B cell (primary cell): ENCODE measurements at regions not wholly inside any gene's neighbourhood (a gene's known extent, or its start where the extent isn't known, plus 50 kb on each side); places are given as distances from the start of the nearest gene placed in this dataset.

Experiments used
- ATAC-seq: fragments of 200-7000 bp; cut with Tn5 transposase; one replicate; pipeline ENCODE4 v1.10.0; 2021; ENCODE audit warnings: low read depth, mild to moderate bottlenecking, moderate number of reproducible peaks, moderate library complexity
- CTCF ChIA-PET: fragments of 350-600 bp; sonication (Branson Sonifier 250); formaldehyde crosslinking; loops from one replicate; lab custom pipeline; 2021; ENCODE audit warnings: antibody characterized with exemption, inconsistent platforms; lab: Charles Lee
- POLR2A ChIA-PET: fragments of 350-600 bp; sonication (Branson Sonifier 250); formaldehyde crosslinking; loops from one replicate; lab custom pipeline; 2021; ENCODE audit warnings: antibody characterized with exemption; lab: Charles Lee
- DNase-seq: peaks from one replicate; pipeline ENCODE4 v3.0.0; 2013
- H2AFZ ChIP-seq: 2 replicates; pipeline ENCODE4 v1.6.1; 2012; ENCODE audit warnings: mild to moderate bottlenecking, low read depth, low read length; ENCODE audit not compliant: insufficient read depth, poor library complexity, severe bottlenecking
- H3K27ac ChIP-seq, 2 donors: 1 replicate in 1 of 2; 2 replicates in 1 of 2; pipeline ENCODE4 v1.5.1; 2012 to 2013; ENCODE audit warnings: low read length in 2 of 2, mild to moderate bottlenecking in 2 of 2, moderate library complexity in 1 of 2
- H3K27me3 ChIP-seq, 4 experiments: fragments of 200-600 bp in 1 of 4; sonication (generic) in 1 of 4; replicated peaks in 1 of 4; 1 replicate in 2 of 4; 2 replicates in 2 of 4; pipeline versions ENCODE4 v1.6.1 to v1.7.0; 2013 to 2016; ENCODE audit warnings: low read length in 3 of 4, mild to moderate bottlenecking in 2 of 4, mixed read lengths in 1 of 4, moderate library complexity in 1 of 4; ENCODE audit not compliant: insufficient read depth in 4 of 4, control insufficient read depth in 3 of 4; ENCODE audit errors: control extremely low read depth in 1 of 4
- H3K36me3 ChIP-seq, 2 experiments: replicated peaks in 1 of 2; 1 replicate in 1 of 2; 2 replicates in 1 of 2; pipeline versions ENCODE4 v1.6.1 to v1.7.1; 2013; ENCODE audit warnings: low read length in 1 of 2; ENCODE audit not compliant: insufficient read depth in 2 of 2, control insufficient read depth in 1 of 2; ENCODE audit errors: control extremely low read depth in 1 of 2, extremely low read depth in 1 of 2
- H3K4me1 ChIP-seq, 2 donors: fragments of 200-600 bp in 1 of 2; sonication (generic) in 1 of 2; 1 replicate in 1 of 2; 2 replicates in 1 of 2; pipeline versions ENCODE4 v1.5.1 to v1.6.1; 2013 to 2017; ENCODE audit warnings: low read length in 2 of 2; ENCODE audit not compliant: control insufficient read depth in 2 of 2, insufficient read depth in 2 of 2
- H3K4me2 ChIP-seq: replicated peaks from 2 replicates; pipeline ENCODE3; 2012; ENCODE audit warnings: mild to moderate bottlenecking, low read depth, low read length; ENCODE audit not compliant: poor library complexity, severe bottlenecking
- H3K4me3 ChIP-seq, 5 experiments: fragments of 200-600 bp in 1 of 5; sonication (generic) in 1 of 5; 1 replicate in 3 of 5; 2 replicates in 2 of 5; pipeline versions ENCODE4 v1.5.1 to v1.7.0; 2011 to 2016; ENCODE audit warnings: low read length in 4 of 5, mild to moderate bottlenecking in 4 of 5, low read depth in 2 of 5, control low read depth in 1 of 5, moderate library complexity in 1 of 5; ENCODE audit not compliant: insufficient read depth in 1 of 5; ENCODE audit errors: control extremely low read depth in 1 of 5, extremely low read depth in 1 of 5
- H3K79me2 ChIP-seq: fragments of 200-600 bp; sonication (generic); one replicate; pipeline ENCODE4 v1.6.0; 2016; ENCODE audit warnings: low read length; ENCODE audit not compliant: control insufficient read depth, insufficient read depth
- H3K9ac ChIP-seq: fragments of 200-600 bp; sonication (generic); 2 replicates; pipeline ENCODE4 v1.6.1; 2017; ENCODE audit warnings: mild to moderate bottlenecking, low read length, moderate library complexity
- H3K9me3 ChIP-seq, 3 donors: one replicate each; pipeline versions ENCODE4 v1.6.1 to v1.7.1; 2013; ENCODE audit warnings: low read length in 2 of 3; ENCODE audit not compliant: control insufficient read depth in 2 of 3, insufficient read depth in 1 of 3; ENCODE audit errors: control extremely low read depth in 1 of 3
- H4K20me1 ChIP-seq: 2 replicates; pipeline ENCODE4 v1.6.0; 2012; ENCODE audit warnings: mild to moderate bottlenecking, low read length; ENCODE audit not compliant: insufficient read depth, control insufficient read depth, poor library complexity, severe bottlenecking
- H3K27ac Mint-ChIP-seq: one replicate; pipeline ENCODE4 v1.8.0; 2021; ENCODE audit warnings: mixed read lengths
- H3K27me3 Mint-ChIP-seq: one replicate; pipeline ENCODE4 v1.8.0; 2021; ENCODE audit warnings: mixed read lengths
- H3K4me1 Mint-ChIP-seq: one replicate; pipeline ENCODE4 v1.8.0; 2021; ENCODE audit warnings: mixed read lengths
- H3K4me3 Mint-ChIP-seq: one replicate; pipeline ENCODE4 v1.8.0; 2021; ENCODE audit warnings: mixed read lengths
- H3K9me3 Mint-ChIP-seq: one replicate; pipeline ENCODE4 v1.8.0; 2022; ENCODE audit warnings: mixed read lengths; ENCODE audit not compliant: insufficient read depth
- EZH2 ChIP-seq: IDR thresholded peaks from 2 replicates; pipeline ENCODE4 v1.6.1; 2012; ENCODE audit warnings: borderline replicate concordance, low read depth, mild to moderate bottlenecking, moderate library complexity, low read length; ENCODE audit not compliant: insufficient read depth, poor library complexity, severe bottlenecking
- WGBS: methylation state at CpG from one replicate; pipeline ENCODE4 v1.1.5; 2013; ENCODE audit warnings: missing lambda C conversion rate; ENCODE audit not compliant: insufficient coverage; 5-methylcytosine and 5-hydroxymethylcytosine counted together
- intact Hi-C: fragments of 100-400 bp; cut with micrococcal nuclease; formaldehyde crosslinking; loops from one replicate; pipeline ENCODE4 v1.10.0; 2022
- TF ChIP-seq, protein P1 (sequence below): fragments of 200-600 bp; IDR thresholded peaks from one replicate; pipeline ENCODE4 v1.8.0; 2022; ENCODE audit warnings: antibody characterized with exemption, mild to moderate bottlenecking

DNA sequence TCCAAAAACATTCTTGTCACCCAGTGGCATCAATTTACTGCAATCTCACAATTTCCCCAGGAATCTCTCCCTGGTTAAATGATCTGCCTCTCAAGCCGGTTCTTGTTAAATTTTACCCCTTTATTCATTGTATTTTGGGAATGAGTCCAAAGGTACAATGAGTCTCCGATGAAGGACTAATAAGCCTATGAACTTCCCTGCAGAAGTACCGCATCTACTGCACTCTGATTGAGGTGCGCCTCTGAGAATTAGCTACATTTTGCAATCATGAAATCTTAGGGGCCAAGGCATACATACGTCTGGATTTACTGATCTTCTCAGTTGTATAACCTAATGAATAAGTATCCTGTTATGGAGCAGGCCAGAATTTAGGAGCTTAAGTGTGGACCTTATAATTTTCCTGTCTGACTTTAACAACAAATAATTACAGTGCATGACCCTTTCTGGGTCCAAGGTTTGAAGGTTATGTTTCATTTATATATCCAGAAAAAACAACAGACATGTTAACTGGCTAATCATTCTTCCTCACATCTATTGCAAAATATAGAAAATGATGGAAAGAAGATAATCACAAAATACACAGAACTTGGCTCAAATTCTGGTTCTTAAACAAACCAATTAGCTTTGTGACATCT, 261.8 kb upstream of the NRXN1 start:
- DNase-seq (no peak), ATAC-seq (no peak)
- no peak overlapping the region for H3K27ac ChIP-seq
- H3K27me3 ChIP-seq = no peaks in the 10 kb centered on the region
- CTCF ChIA-PET = no interaction called here
- WGBS = no CpG with 5 or more reads among the region's 5 CpGs
- no peak overlapping the region for H2AFZ ChIP-seq
- H3K9me3 ChIP-seq = no peaks in the 10 kb centered on the region
- no peaks in the 10 kb centered on the region for H3K4me1 ChIP-seq
- Mint-ChIP-seq H3K4me3 (no peak overlapping the region), H3K9me3 (no peaks in the 10 kb centered on the region), H3K4me1 (no peaks in the 10 kb centered on the region), H3K27me3 (no peaks in the 10 kb centered on the region), H3K27ac (no peak overlapping the region)
- intact Hi-C loops = no loop called here
- H3K4me3 ChIP-seq = no peak overlapping the region
- no peak overlapping the region for H3K4me2 ChIP-seq
- no peaks in the 10 kb centered on the region for H3K79me2 ChIP-seq
- TF ChIP-seq EZH2 = no peak
- TF ChIP-seq, protein P1, sequence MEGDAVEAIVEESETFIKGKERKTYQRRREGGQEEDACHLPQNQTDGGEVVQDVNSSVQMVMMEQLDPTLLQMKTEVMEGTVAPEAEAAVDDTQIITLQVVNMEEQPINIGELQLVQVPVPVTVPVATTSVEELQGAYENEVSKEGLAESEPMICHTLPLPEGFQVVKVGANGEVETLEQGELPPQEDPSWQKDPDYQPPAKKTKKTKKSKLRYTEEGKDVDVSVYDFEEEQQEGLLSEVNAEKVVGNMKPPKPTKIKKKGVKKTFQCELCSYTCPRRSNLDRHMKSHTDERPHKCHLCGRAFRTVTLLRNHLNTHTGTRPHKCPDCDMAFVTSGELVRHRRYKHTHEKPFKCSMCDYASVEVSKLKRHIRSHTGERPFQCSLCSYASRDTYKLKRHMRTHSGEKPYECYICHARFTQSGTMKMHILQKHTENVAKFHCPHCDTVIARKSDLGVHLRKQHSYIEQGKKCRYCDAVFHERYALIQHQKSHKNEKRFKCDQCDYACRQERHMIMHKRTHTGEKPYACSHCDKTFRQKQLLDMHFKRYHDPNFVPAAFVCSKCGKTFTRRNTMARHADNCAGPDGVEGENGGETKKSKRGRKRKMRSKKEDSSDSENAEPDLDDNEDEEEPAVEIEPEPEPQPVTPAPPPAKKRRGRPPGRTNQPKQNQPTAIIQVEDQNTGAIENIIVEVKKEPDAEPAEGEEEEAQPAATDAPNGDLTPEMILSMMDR = no peak
- H3K36me3 ChIP-seq = no peaks in the 10 kb centered on the region
- no peaks in the 10 kb centered on the region for H4K20me1 ChIP-seq
- no peak overlapping the region for H3K9ac ChIP-seq
- POLR2A ChIA-PET = no interaction called here

DNA sequence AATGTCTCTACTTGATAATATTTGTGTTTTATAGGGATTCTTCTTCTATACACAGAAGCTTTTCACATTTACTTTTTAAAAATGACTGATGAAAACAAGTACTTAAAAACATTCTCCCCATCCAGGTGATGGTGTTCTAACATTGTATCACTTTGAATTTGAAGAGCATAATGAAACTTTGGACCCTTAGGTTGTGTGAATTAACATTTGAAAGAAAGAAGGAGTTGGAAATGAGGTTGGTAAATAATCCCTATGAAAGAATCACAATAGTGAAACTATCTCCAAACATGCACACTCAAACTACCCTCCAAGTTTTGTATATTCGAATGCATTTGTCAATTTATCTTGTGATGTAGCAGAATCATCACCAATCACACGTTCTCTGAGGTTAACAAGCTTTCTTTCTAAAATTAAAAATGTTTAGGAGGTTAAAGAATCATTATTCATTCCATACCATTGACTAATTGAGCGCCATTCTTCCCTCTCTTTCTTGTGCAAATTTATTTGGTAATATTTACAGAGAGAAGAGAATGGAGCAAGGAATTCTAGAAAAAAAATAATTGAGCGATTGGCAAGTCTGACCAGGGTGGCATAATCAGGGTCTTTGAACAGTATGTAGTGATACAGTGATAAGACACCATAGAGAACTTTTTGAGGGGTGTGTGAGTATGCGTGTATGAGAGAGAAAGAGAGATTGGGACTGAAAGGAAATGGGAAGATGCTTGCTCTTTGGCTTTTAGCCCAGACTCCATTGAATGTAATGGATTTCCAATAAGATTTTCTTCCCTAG, 260.0 kb upstream of the NRXN1 start:
- Mint-ChIP-seq H3K27me3 (no peaks in the 10 kb centered on the region), H3K4me1 (no peaks in the 10 kb centered on the region), H3K4me3 (no peak overlapping the region), H3K27ac (no peak overlapping the region), H3K9me3 (no peaks in the 10 kb centered on the region)
- 100% methylated on average over 1 of the region's 5 CpGs for WGBS
- H3K36me3 ChIP-seq = no peaks in the 10 kb centered on the region
- ATAC-seq = no peak
- no peak overlapping the region for H3K4me3 ChIP-seq
- CTCF ChIA-PET = no interaction called here
- H3K4me2 ChIP-seq = no peak overlapping the region
- POLR2A ChIA-PET = no interaction called here
- no peaks in the 10 kb centered on the region for H3K79me2 ChIP-seq
- intact Hi-C loops = no loop called here
- H3K27ac ChIP-seq = no peak overlapping the region
- H3K27me3 ChIP-seq = no peaks in the 10 kb centered on the region
- H3K4me1 ChIP-seq = no peaks in the 10 kb centered on the region
- TF ChIP-seq, protein P1 = no peak
- TF ChIP-seq EZH2 = no peak
- H3K9me3 ChIP-seq = no peaks in the 10 kb centered on the region
- H4K20me1 ChIP-seq = no peaks in the 10 kb centered on the region
- DNase-seq = no peak
- H2AFZ ChIP-seq = no peak overlapping the region
- H3K9ac ChIP-seq = no peak overlapping the region
